ENCODE measurements at regions not wholly inside any gene's neighbourhood (a gene's known extent, or its start where the extent isn't known, plus 50 kb on each side); places are given as distances from the start of the nearest gene placed in this dataset.

GRCh38 chr4:134126000-134126560 lies 75.5 kb downstream of the PABPC4L start:
- Histone ChIP-seq H3K27me3 (ENCODE audit: insufficient read depth, low read length) (no peaks in the 10 kb centered on the region), H4K20me1 (ENCODE audit: insufficient read depth, low read length) (no peaks in the 10 kb centered on the region), H3K79me2 (ENCODE audit: insufficient read depth, low read length) (no peaks in the 10 kb centered on the region), H3K4me1 (ENCODE audit: insufficient read depth, low read length) (no peaks in the 10 kb centered on the region), H3K4me2 (ENCODE audit: low read length) (no peak overlapping the region), H2AFZ (ENCODE audit: low read depth, low read length) (no peak overlapping the region), H3K27ac (ENCODE audit: low read depth, low read length) (no peak overlapping the region), H3K36me3 (ENCODE audit: insufficient read depth, low read length) (no peaks in the 10 kb centered on the region), H3K4me3 (ENCODE audit: insufficient read depth, low read depth, low read length) (no peak overlapping the region), H3K9ac (ENCODE audit: low read length) (no peak overlapping the region), H3K9me3 (ENCODE audit: insufficient read depth, low read depth, low read length) (peaks cover 2% of the 10 kb centered on the region)
- no peak for TF ChIP-seq EZH2 (IDR thresholded peaks at IDR 0.05; ENCODE audit: insufficient read depth, low read length)
- TF ChIP-seq, protein P1, sequence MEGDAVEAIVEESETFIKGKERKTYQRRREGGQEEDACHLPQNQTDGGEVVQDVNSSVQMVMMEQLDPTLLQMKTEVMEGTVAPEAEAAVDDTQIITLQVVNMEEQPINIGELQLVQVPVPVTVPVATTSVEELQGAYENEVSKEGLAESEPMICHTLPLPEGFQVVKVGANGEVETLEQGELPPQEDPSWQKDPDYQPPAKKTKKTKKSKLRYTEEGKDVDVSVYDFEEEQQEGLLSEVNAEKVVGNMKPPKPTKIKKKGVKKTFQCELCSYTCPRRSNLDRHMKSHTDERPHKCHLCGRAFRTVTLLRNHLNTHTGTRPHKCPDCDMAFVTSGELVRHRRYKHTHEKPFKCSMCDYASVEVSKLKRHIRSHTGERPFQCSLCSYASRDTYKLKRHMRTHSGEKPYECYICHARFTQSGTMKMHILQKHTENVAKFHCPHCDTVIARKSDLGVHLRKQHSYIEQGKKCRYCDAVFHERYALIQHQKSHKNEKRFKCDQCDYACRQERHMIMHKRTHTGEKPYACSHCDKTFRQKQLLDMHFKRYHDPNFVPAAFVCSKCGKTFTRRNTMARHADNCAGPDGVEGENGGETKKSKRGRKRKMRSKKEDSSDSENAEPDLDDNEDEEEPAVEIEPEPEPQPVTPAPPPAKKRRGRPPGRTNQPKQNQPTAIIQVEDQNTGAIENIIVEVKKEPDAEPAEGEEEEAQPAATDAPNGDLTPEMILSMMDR (IDR thresholded peaks at IDR 0.05; ENCODE audit: insufficient read depth, low read depth, low read length): no peak
- Mint-ChIP-seq H3K4me1 (ENCODE audit: low read depth, unreplicated experiment) (no peaks in the 10 kb centered on the region), H3K27me3 (ENCODE audit: low read depth, unreplicated experiment) (no peaks in the 10 kb centered on the region), H3K9me3 (ENCODE audit: unreplicated experiment) (peaks cover 2% of the 10 kb centered on the region), H3K36me3 (ENCODE audit: low read depth, unreplicated experiment) (no peaks in the 10 kb centered on the region), H3K27ac (ENCODE audit: unreplicated experiment) (no peak overlapping the region), H3K4me3 (ENCODE audit: unreplicated experiment) (no peak overlapping the region)
- DNase-seq (ENCODE audit: low read depth) (no peak), FAIRE-seq (no peak)

GRCh38 chr4:134122903-134123302 lies 78.7 kb downstream of the PABPC4L start:
- H2AFZ ChIP-seq (ENCODE audit: low read depth, low read length): no peak overlapping the region
- Mint-ChIP-seq H3K27ac (ENCODE audit: unreplicated experiment) (no peak overlapping the region), H3K4me3 (ENCODE audit: unreplicated experiment) (no peak overlapping the region), H3K27me3 (ENCODE audit: low read depth, unreplicated experiment) (no peaks in the 10 kb centered on the region), H3K36me3 (ENCODE audit: low read depth, unreplicated experiment) (no peaks in the 10 kb centered on the region), H3K9me3 (ENCODE audit: unreplicated experiment) (peaks cover 2% of the 10 kb centered on the region), H3K4me1 (ENCODE audit: low read depth, unreplicated experiment) (no peaks in the 10 kb centered on the region)
- H3K4me1 ChIP-seq (ENCODE audit: insufficient read depth, low read length): no peaks in the 10 kb centered on the region
- H3K9ac ChIP-seq (ENCODE audit: low read length): no peak overlapping the region
- no peaks in the 10 kb centered on the region for H3K79me2 ChIP-seq (ENCODE audit: insufficient read depth, low read length)
- H3K4me2 ChIP-seq (ENCODE audit: low read length): no peak overlapping the region
- FAIRE-seq (no peak), DNase-seq (ENCODE audit: low read depth) (no peak)
- H3K36me3 ChIP-seq (ENCODE audit: insufficient read depth, low read length): no peaks in the 10 kb centered on the region
- H3K9me3 ChIP-seq (ENCODE audit: insufficient read depth, low read depth, low read length): peaks cover 2% of the 10 kb centered on the region
- H3K27me3 ChIP-seq (ENCODE audit: insufficient read depth, low read length): no peaks in the 10 kb centered on the region
- H4K20me1 ChIP-seq (ENCODE audit: insufficient read depth, low read length): no peaks in the 10 kb centered on the region
- H3K27ac ChIP-seq (ENCODE audit: low read depth, low read length): no peak overlapping the region
- no peak overlapping the region for H3K4me3 ChIP-seq (ENCODE audit: insufficient read depth, low read depth, low read length)
- TF ChIP-seq EZH2 (IDR thresholded peaks at IDR 0.05; ENCODE audit: insufficient read depth, low read length): no peak
- TF ChIP-seq, protein P1 (IDR thresholded peaks at IDR 0.05; ENCODE audit: insufficient read depth, low read depth, low read length): no peak

GRCh38 chr4:134117392-134118183 lies 84.0 kb downstream of the PABPC4L start:
- no peaks in the 10 kb centered on the region for H3K36me3 Mint-ChIP-seq (ENCODE audit: low read depth, unreplicated experiment)
- no peaks in the 10 kb centered on the region for H3K4me1 ChIP-seq (ENCODE audit: insufficient read depth, low read length)
- no peaks in the 10 kb centered on the region for H3K9me3 ChIP-seq (ENCODE audit: insufficient read depth, low read depth, low read length)
- no peak overlapping the region for H3K4me3 ChIP-seq (ENCODE audit: insufficient read depth, low read depth, low read length)
- no peak overlapping the region for H3K27ac Mint-ChIP-seq (ENCODE audit: unreplicated experiment)
- no peak for TF ChIP-seq EZH2 (IDR thresholded peaks at IDR 0.05; ENCODE audit: insufficient read depth, low read length)
- TF ChIP-seq, protein P1 (IDR thresholded peaks at IDR 0.05; ENCODE audit: insufficient read depth, low read depth, low read length): no peak
- no peaks in the 10 kb centered on the region for H4K20me1 ChIP-seq (ENCODE audit: insufficient read depth, low read length)
- H3K4me1 Mint-ChIP-seq (ENCODE audit: low read depth, unreplicated experiment): no peaks in the 10 kb centered on the region
- H3K9ac ChIP-seq (ENCODE audit: low read length): no peak overlapping the region
- H3K27ac ChIP-seq (ENCODE audit: low read depth, low read length): no peak overlapping the region
- no peak overlapping the region for H3K4me2 ChIP-seq (ENCODE audit: low read length)
- FAIRE-seq: no peak
- H3K27me3 Mint-ChIP-seq (ENCODE audit: low read depth, unreplicated experiment): no peaks in the 10 kb centered on the region
- no peaks in the 10 kb centered on the region for H3K36me3 ChIP-seq (ENCODE audit: insufficient read depth, low read length)
- H3K27me3 ChIP-seq (ENCODE audit: insufficient read depth, low read length): no peaks in the 10 kb centered on the region
- DNase-seq (ENCODE audit: low read depth): no peak
- no peak overlapping the region for H2AFZ ChIP-seq (ENCODE audit: low read depth, low read length)
- H3K9me3 Mint-ChIP-seq (ENCODE audit: unreplicated experiment): no peaks in the 10 kb centered on the region
- H3K79me2 ChIP-seq (ENCODE audit: insufficient read depth, low read length): no peaks in the 10 kb centered on the region
- no peak overlapping the region for H3K4me3 Mint-ChIP-seq (ENCODE audit: unreplicated experiment)
